Ecto neural progenitor cell (in vitro differentiated cells): ENCODE measurements at regions not wholly inside any gene's neighbourhood (a gene's known extent, or its start where the extent isn't known, plus 50 kb on each side); places are given as distances from the start of the nearest gene placed in this dataset.
A peak's percentile ranks its signal among the peaks of the same experiment; 100 is the strongest.

Source experiments
- DNase-seq: peaks from one replicate; pipeline ENCODE4 v3.0.0-alpha.2; 2018; ENCODE audit warnings: low spot score

GRCh38 chr13:55263045-55263444 lies 1877.7 kb upstream of the PRR20A start:
- no peak for DNase-seq

- DNase-seq: no peak
These were observed 1874.1 kb upstream of the PRR20A start for GRCh38 chr13:55266644-55267043.

- DNase-seq: no peak
These were observed 1842.5 kb upstream of the PRR20A start for GRCh38 chr13:55298201-55298600.

GRCh38 chr13:55302568-55302967 lies 1838.2 kb upstream of the PRR20A start:
- no peak for DNase-seq

- DNase-seq: no peak
These were observed 1832.8 kb upstream of the PRR20A start for GRCh38 chr13:55307909-55308308.

- DNase-seq: no peak
These were observed 1798.8 kb upstream of the PRR20A start for GRCh38 chr13:55341891-55342290.

GRCh38 chr13:55345224-55345623 lies 1795.5 kb upstream of the PRR20A start:
- DNase-seq: no peak

- no peak for DNase-seq
These were observed 1793.2 kb upstream of the PRR20A start for GRCh38 chr13:55347528-55347927.

- no peak for DNase-seq
These were observed 1781.7 kb upstream of the PRR20A start for GRCh38 chr13:55359067-55359466.

- no peak for DNase-seq
These were observed 1779.6 kb upstream of the PRR20A start for GRCh38 chr13:55361141-55361540.

- no peak for DNase-seq
These were observed 1774.0 kb upstream of the PRR20A start for GRCh38 chr13:55366676-55367075.

- no peak for DNase-seq
These were observed 1746.2 kb upstream of the PRR20A start for GRCh38 chr13:55394470-55394869.

GRCh38 chr13:55402870-55403269 lies 1737.8 kb upstream of the PRR20A start:
- DNase-seq: no peak

GRCh38 chr13:55403887-55404487 lies 1736.7 kb upstream of the PRR20A start:
- no peak for DNase-seq

- DNase-seq: peak; percentile 50
These were observed 1730.1 kb upstream of the PRR20A start for GRCh38 chr13:55410398-55411330.

GRCh38 chr13:55418095-55418494 lies 1722.6 kb upstream of the PRR20A start:
- DNase-seq: no peak

GRCh38 chr13:55432814-55433213 lies 1707.9 kb upstream of the PRR20A start:
- DNase-seq: no peak

GRCh38 chr13:55437162-55437561 lies 1703.6 kb upstream of the PRR20A start:
- no peak for DNase-seq

- no peak for DNase-seq
These were observed 1701.3 kb upstream of the PRR20A start for GRCh38 chr13:55439450-55439849.

- no peak for DNase-seq
These were observed 1700.1 kb upstream of the PRR20A start for GRCh38 chr13:55440465-55441085.

GRCh38 chr13:55464222-55464621 lies 1676.5 kb upstream of the PRR20A start:
- no peak for DNase-seq

GRCh38 chr13:55467476-55467875 lies 1673.2 kb upstream of the PRR20A start:
- no peak for DNase-seq

GRCh38 chr13:55483626-55484158 lies 1657.0 kb upstream of the PRR20A start:
- DNase-seq: no peak
